ENCODE measurements at regions not wholly inside any gene's neighbourhood (a gene's known extent, or its start where the extent isn't known, plus 50 kb on each side); places are given as distances from the start of the nearest gene placed in this dataset.

- H3K36me3 Mint-ChIP-seq, result no peaks in the 10 kb centered on the region; the same call in 1 of the 2 replicates
- peaks cover 10% of the 10 kb centered on the region for H3K9me3 Mint-ChIP-seq
- H3K27ac Mint-ChIP-seq, result no peak overlapping the region
- peaks cover 4% of the 10 kb centered on the region for H3K27me3 Mint-ChIP-seq (ENCODE audit: low read depth)
- ATAC-seq (no peak), DNase-seq (ENCODE audit: low spot score) (no peak)
- ChIA-PET CTCF (interaction anchor here (1.2 kb wide), 1 partner anchor 29 kb away, joined by 4 read pairs; no protein-coding TSS in a partner anchor), POLR2A (no interaction called here)
- H3K4me3 Mint-ChIP-seq, result no peak overlapping the region
- H3K4me1 Mint-ChIP-seq, result peaks cover 36% of the 10 kb centered on the region
- TF ChIP-seq CREB1 (CRISPR knock-in tag; IDR thresholded peaks at IDR 0.05), result no peak
- TF ChIP-seq, protein P1, sequence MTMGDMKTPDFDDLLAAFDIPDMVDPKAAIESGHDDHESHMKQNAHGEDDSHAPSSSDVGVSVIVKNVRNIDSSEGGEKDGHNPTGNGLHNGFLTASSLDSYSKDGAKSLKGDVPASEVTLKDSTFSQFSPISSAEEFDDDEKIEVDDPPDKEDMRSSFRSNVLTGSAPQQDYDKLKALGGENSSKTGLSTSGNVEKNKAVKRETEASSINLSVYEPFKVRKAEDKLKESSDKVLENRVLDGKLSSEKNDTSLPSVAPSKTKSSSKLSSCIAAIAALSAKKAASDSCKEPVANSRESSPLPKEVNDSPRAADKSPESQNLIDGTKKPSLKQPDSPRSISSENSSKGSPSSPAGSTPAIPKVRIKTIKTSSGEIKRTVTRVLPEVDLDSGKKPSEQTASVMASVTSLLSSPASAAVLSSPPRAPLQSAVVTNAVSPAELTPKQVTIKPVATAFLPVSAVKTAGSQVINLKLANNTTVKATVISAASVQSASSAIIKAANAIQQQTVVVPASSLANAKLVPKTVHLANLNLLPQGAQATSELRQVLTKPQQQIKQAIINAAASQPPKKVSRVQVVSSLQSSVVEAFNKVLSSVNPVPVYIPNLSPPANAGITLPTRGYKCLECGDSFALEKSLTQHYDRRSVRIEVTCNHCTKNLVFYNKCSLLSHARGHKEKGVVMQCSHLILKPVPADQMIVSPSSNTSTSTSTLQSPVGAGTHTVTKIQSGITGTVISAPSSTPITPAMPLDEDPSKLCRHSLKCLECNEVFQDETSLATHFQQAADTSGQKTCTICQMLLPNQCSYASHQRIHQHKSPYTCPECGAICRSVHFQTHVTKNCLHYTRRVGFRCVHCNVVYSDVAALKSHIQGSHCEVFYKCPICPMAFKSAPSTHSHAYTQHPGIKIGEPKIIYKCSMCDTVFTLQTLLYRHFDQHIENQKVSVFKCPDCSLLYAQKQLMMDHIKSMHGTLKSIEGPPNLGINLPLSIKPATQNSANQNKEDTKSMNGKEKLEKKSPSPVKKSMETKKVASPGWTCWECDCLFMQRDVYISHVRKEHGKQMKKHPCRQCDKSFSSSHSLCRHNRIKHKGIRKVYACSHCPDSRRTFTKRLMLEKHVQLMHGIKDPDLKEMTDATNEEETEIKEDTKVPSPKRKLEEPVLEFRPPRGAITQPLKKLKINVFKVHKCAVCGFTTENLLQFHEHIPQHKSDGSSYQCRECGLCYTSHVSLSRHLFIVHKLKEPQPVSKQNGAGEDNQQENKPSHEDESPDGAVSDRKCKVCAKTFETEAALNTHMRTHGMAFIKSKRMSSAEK (CRISPR knock-in tag; IDR thresholded peaks at IDR 0.05; ENCODE audit: borderline replicate concordance), result no peak
- no peak for TF ChIP-seq GTF2I (CRISPR knock-in tag; conservative IDR thresholded peaks at IDR 0.05)
Measured at GRCh38 chr15:98398886-98399285, 249.5 kb upstream of the IGF1R start.

DNA sequence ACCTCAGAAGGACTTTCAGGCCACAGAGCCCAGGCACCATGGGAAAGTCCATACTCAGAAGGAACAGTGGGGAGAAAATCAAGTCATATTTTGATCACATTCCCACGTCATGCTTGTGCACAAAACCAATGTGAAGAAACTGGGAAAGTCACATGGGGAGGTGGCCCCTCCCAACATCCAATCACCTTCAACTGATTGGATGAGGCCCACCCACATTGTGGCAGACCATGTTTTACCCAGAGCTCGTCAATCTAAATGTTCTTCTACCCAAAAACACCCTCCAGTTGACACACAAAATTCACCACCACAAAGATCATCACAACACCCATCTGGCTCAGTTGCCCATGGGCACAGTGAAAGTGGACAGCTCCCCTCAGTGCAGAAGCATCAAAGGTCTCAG is 248.2 kb upstream of the IGF1R start:
- H3K27me3 Mint-ChIP-seq (ENCODE audit: low read depth), result no peaks in the 10 kb centered on the region; the same call in 1 of the 2 replicates
- no peak overlapping the region for H3K27ac Mint-ChIP-seq
- ChIA-PET CTCF (no interaction called here), POLR2A (no interaction called here)
- H3K36me3 Mint-ChIP-seq, result no peaks in the 10 kb centered on the region; the same call in 1 of the 2 replicates
- DNase-seq (ENCODE audit: low spot score) (no peak), ATAC-seq (no peak)
- H3K4me1 Mint-ChIP-seq, result peaks cover 23% of the 10 kb centered on the region
- TF ChIP-seq GTF2I (CRISPR knock-in tag; conservative IDR thresholded peaks at IDR 0.05) (peak; percentile 27; the same call in 1 of the 2 replicates), NR2C2 (CRISPR knock-in tag; IDR thresholded peaks at IDR 0.05) (no peak), STAT6 (CRISPR knock-in tag; conservative IDR thresholded peaks at IDR 0.05; ENCODE audit: low read depth) (no peak)
- peaks cover 10% of the 10 kb centered on the region for H3K9me3 Mint-ChIP-seq
- H3K4me3 Mint-ChIP-seq, result no peak overlapping the region

DNA sequence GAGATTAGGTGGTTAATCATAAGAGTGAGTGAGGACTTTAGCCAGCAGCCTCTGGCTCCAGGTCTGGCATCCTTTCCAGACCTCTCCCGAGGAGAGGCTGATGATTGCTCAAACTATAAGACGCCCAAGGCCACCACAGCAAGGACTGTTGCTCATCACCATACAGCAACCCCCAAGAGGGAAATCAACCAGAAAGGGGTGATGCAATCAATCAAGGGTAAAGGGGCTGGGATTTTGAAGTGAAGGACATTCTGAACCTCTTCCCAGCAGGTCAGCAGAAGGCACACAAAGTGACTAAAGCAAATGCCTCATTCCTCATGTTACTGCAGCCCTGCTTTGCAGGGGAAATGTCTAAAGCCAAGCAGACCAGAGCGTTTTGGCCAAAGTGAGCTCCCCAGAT is 247.3 kb upstream of the IGF1R start:
- ChIA-PET CTCF (no interaction called here), POLR2A (no interaction called here)
- DNase-seq (ENCODE audit: low spot score), result no peak
- Mint-ChIP-seq H3K9me3 (peaks cover 10% of the 10 kb centered on the region), H3K27me3 (ENCODE audit: low read depth) (no peaks in the 10 kb centered on the region; the same call in 1 of the 2 replicates), H3K4me3 (no peak overlapping the region), H3K4me1 (peaks cover 14% of the 10 kb centered on the region), H3K36me3 (no peaks in the 10 kb centered on the region; the same call in 1 of the 2 replicates), H3K27ac (no peak overlapping the region)
- ATAC-seq, result no peak
- TF ChIP-seq TCF7 (CRISPR knock-in tag; IDR thresholded peaks at IDR 0.05; ENCODE audit: low read depth) (no peak), ZBTB21 (CRISPR knock-in tag; IDR thresholded peaks at IDR 0.05; ENCODE audit: borderline replicate concordance) (no peak), NR2C2 (CRISPR knock-in tag; IDR thresholded peaks at IDR 0.05) (no peak), TEAD1 (CRISPR knock-in tag; IDR thresholded peaks at IDR 0.05) (no peak), SMAD4 (CRISPR knock-in tag; IDR thresholded peaks at IDR 0.05) (no peak), NR1H2 (CRISPR knock-in tag; IDR thresholded peaks at IDR 0.05) (no peak), AFF4 (CRISPR knock-in tag; IDR thresholded peaks at IDR 0.05; ENCODE audit: borderline replicate concordance) (no peak), USF2 (CRISPR knock-in tag; IDR thresholded peaks at IDR 0.05) (no peak)
- TF ChIP-seq, protein P1 (CRISPR knock-in tag; IDR thresholded peaks at IDR 0.05; ENCODE audit: borderline replicate concordance), result no peak
- TF ChIP-seq, protein P2, sequence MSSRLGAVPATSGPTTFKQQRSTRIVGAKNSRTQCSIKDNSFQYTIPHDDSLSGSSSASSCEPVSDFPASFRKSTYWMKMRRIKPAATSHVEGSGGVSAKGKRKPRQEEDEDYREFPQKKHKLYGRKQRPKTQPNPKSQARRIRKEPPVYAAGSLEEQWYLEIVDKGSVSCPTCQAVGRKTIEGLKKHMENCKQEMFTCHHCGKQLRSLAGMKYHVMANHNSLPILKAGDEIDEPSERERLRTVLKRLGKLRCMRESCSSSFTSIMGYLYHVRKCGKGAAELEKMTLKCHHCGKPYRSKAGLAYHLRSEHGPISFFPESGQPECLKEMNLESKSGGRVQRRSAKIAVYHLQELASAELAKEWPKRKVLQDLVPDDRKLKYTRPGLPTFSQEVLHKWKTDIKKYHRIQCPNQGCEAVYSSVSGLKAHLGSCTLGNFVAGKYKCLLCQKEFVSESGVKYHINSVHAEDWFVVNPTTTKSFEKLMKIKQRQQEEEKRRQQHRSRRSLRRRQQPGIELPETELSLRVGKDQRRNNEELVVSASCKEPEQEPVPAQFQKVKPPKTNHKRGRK (CRISPR knock-in tag; IDR thresholded peaks at IDR 0.05; ENCODE audit: borderline replicate concordance), result no peak

All from WTC11 (cell line).